NOMO-1 treated with DMSO at 0.1 percent for 48 hours (cell line): ENCODE measurements at regions not wholly inside any gene's neighbourhood (a gene's known extent, or its start where the extent isn't known, plus 50 kb on each side); places are given as distances from the start of the nearest gene placed in this dataset.

Experiments used
- DNase-seq: peaks from one replicate; lab custom pipeline; 2025; ENCODE audit not compliant: unreplicated experiment; lab: John Stamatoyannopoulos, UW

GRCh38 chr1:168865850-168866620 lies 137.0 kb upstream of the DPT start:
- no peak for DNase-seq

GRCh38 chr1:168867941-168868634 lies 139.1 kb upstream of the DPT start:
- no peak for DNase-seq

- DNase-seq: no peak
Observed at GRCh38 chr1:168871531-168871930, 142.5 kb upstream of the DPT start.

- no peak for DNase-seq
Observed at GRCh38 chr1:168875831-168876230, 146.8 kb upstream of the DPT start.

- no peak for DNase-seq
Observed at GRCh38 chr1:168876830-168877229, 147.8 kb upstream of the DPT start.

GRCh38 chr1:168879896-168880734 lies 151.1 kb upstream of the DPT start:
- no peak for DNase-seq

- DNase-seq: no peak
Observed at GRCh38 chr1:168881656-168882260, 152.8 kb upstream of the DPT start.

- DNase-seq: no peak
Observed at GRCh38 chr1:168887381-168887780, 158.4 kb upstream of the DPT start.

GRCh38 chr1:168888418-168888817 lies 159.4 kb upstream of the DPT start:
- DNase-seq: no peak

- DNase-seq: no peak
Observed at GRCh38 chr1:168892931-168893330, 163.9 kb upstream of the DPT start.

- no peak for DNase-seq
Observed at GRCh38 chr1:168893359-168893801, 164.4 kb upstream of the DPT start.

GRCh38 chr1:168894397-168894903 lies 165.4 kb upstream of the DPT start:
- DNase-seq: no peak

- no peak for DNase-seq
Observed at GRCh38 chr1:168897249-168897648, 168.2 kb upstream of the DPT start.

GRCh38 chr1:168903237-168903830 lies 174.3 kb upstream of the DPT start:
- DNase-seq: no peak

GRCh38 chr1:168905633-168906032 lies 176.6 kb upstream of the DPT start:
- no peak for DNase-seq

GRCh38 chr1:168906367-168906766 lies 177.4 kb upstream of the DPT start:
- DNase-seq: no peak

GRCh38 chr1:168907053-168907452 lies 178.0 kb upstream of the DPT start:
- DNase-seq: no peak

GRCh38 chr1:168907786-168908348 lies 178.9 kb upstream of the DPT start:
- no peak for DNase-seq

GRCh38 chr1:168910403-168910802 lies 181.4 kb upstream of the DPT start:
- DNase-seq: no peak

- DNase-seq: no peak
Observed at GRCh38 chr1:168911370-168911769, 182.4 kb upstream of the DPT start.
